HL-60 (cell line): ENCODE measurements at regions not wholly inside any gene's neighbourhood (a gene's known extent, or its start where the extent isn't known, plus 50 kb on each side); places are given as distances from the start of the nearest gene placed in this dataset.

Source experiments
- CTCF ChIP-seq: IDR thresholded peaks from one replicate; pipeline ENCODE4 v1.5.1; 2011; ENCODE audit warnings: low read length, control low read depth, inconsistent platforms; ENCODE audit not compliant: insufficient read depth
- GABPA ChIP-seq: IDR thresholded peaks from 2 replicates; pipeline ENCODE4 v1.6.1; 2012; ENCODE audit warnings: low read depth
- POLR2AphosphoS5 ChIP-seq: IDR thresholded peaks from 2 replicates; pipeline ENCODE4 v1.6.1; 2012; ENCODE audit warnings: low read depth
- REST ChIP-seq: IDR thresholded peaks from 2 replicates; pipeline ENCODE4 v1.6.1; 2012; ENCODE audit warnings: low read depth; ENCODE audit not compliant: insufficient replicate concordance
- SPI1 ChIP-seq: IDR thresholded peaks from 2 replicates; pipeline ENCODE4 v1.6.1; 2012; ENCODE audit warnings: low read depth, mild to moderate bottlenecking, borderline replicate concordance

- no peak for TF ChIP-seq CTCF
- TF ChIP-seq POLR2AphosphoS5 = no peak
- TF ChIP-seq GABPA = no peak
- no peak for TF ChIP-seq REST
- TF ChIP-seq SPI1 = no peak
Measured at GRCh38 chr6:140091895-140092294, 717.4 kb upstream of the CITED2 start.
